ENCODE measurements at regions not wholly inside any gene's neighbourhood (a gene's known extent, or its start where the extent isn't known, plus 50 kb on each side); places are given as distances from the start of the nearest gene placed in this dataset.

GRCh38 chr14:53628732-53629430 lies 327.7 kb downstream of the BMP4 start:
- Histone ChIP-seq H3K27ac (ENCODE audit: low read depth in 2 of 2, low read length in 1 of 2) (no peak overlapping the region), H3K4me3 (ENCODE audit: low read depth in 2 of 2, low read length in 1 of 2) (no peak overlapping the region), H3K79me2 (ENCODE audit: insufficient read depth) (no peaks in the 10 kb centered on the region), H3K9me2 (no peaks in the 10 kb centered on the region), H3K36me3 (replicated peaks in 1 of 2; ENCODE audit: control insufficient read depth in 1 of 2, insufficient read depth in 2 of 2, low read length in 1 of 2) (no peaks in the 10 kb centered on the region), H3F3A (replicated peaks; ENCODE audit: insufficient read depth) (no peaks in the 10 kb centered on the region), H3K4me1 (ENCODE audit: control insufficient read depth in 1 of 2, insufficient read depth in 2 of 2, low read depth in 1 of 2, low read length in 1 of 2) (no peaks in the 10 kb centered on the region), H2AFZ (ENCODE audit: low read depth) (no peak overlapping the region), H3K9me3 (no peaks in the 10 kb centered on the region), H3K9ac (no peak overlapping the region), H4K20me1 (ENCODE audit: insufficient read depth) (no peaks in the 10 kb centered on the region), H3K27me3 (ENCODE audit: insufficient read depth) (no peaks in the 10 kb centered on the region), H3K4me2 (no peak overlapping the region)
- DNase-seq = no peak
- POLR2A ChIA-PET = no interaction called here
- WGBS (ENCODE audit: low lambda C conversion rate) = 36% methylated on average over 6 of the region's 6 CpGs
- no peak for TF ChIP-seq TEAD4 (IDR thresholded peaks at IDR 0.05; ENCODE audit: borderline replicate concordance, insufficient read depth)
- no peak for TF ChIP-seq JUND (IDR thresholded peaks at IDR 0.05)
- TF ChIP-seq TCF12 (IDR thresholded peaks at IDR 0.05) = no peak
- no peak for TF ChIP-seq FOXM1 (IDR thresholded peaks at IDR 0.05; ENCODE audit: low read depth)
- no peak for TF ChIP-seq PBX3 (IDR thresholded peaks at IDR 0.05)
- no peak for TF ChIP-seq FOXJ3 (CRISPR knock-in tag; IDR thresholded peaks at IDR 0.05)
- CTCF ChIA-PET = no interaction called here

DNA sequence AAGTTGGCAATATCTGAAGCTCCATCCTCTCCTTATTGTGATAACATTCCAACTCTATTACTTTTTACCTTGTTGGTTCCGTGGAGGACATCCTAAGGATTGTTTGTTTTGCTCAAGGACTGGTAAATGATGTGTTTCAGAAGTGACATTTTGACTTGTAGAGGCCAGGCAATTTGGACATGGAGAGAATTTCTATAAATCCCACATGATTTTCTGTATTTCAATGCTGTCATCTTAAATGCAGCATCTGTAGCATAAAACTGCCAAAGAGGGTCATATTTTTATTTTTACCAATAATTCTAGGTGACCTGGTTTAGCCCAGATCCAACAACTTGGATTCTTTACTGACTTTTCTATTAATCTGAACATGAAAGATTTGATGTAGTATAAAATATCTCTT lies 328.4 kb downstream of the BMP4 start:
- CTCF ChIA-PET = no interaction called here
- Histone ChIP-seq H2AFZ (ENCODE audit: low read depth) (no peak overlapping the region), H3K4me2 (no peak overlapping the region), H3K9ac (no peak overlapping the region), H3F3A (replicated peaks; ENCODE audit: insufficient read depth) (no peaks in the 10 kb centered on the region), H3K36me3 (replicated peaks in 1 of 2; ENCODE audit: control insufficient read depth in 1 of 2, insufficient read depth in 2 of 2, low read length in 1 of 2) (no peaks in the 10 kb centered on the region), H4K20me1 (ENCODE audit: insufficient read depth) (no peaks in the 10 kb centered on the region), H3K9me2 (no peaks in the 10 kb centered on the region), H3K79me2 (ENCODE audit: insufficient read depth) (no peaks in the 10 kb centered on the region), H3K27ac (ENCODE audit: low read depth in 2 of 2, low read length in 1 of 2) (no peak overlapping the region), H3K27me3 (ENCODE audit: insufficient read depth) (no peaks in the 10 kb centered on the region), H3K4me3 (ENCODE audit: low read depth in 2 of 2, low read length in 1 of 2) (no peak overlapping the region), H3K9me3 (no peaks in the 10 kb centered on the region), H3K4me1 (ENCODE audit: control insufficient read depth in 1 of 2, insufficient read depth in 2 of 2, low read depth in 1 of 2, low read length in 1 of 2) (no peaks in the 10 kb centered on the region)
- no peak for DNase-seq
- POLR2A ChIA-PET = no interaction called here
- 0% methylated on average over 1 of the region's 1 CpG for WGBS (ENCODE audit: low lambda C conversion rate)
- TF ChIP-seq YY1 (IDR thresholded peaks at IDR 0.05; ENCODE audit: low read depth) (no peak), FOXM1 (IDR thresholded peaks at IDR 0.05; ENCODE audit: low read depth) (no peak), CHD2 (IDR thresholded peaks at IDR 0.05; ENCODE audit: low read length, partially characterized antibody) (no peak), RAD21 (IDR thresholded peaks at IDR 0.05; ENCODE audit: low read length) (no peak), RXRA (IDR thresholded peaks at IDR 0.05; ENCODE audit: borderline replicate concordance, low read depth) (no peak), ELF1 (IDR thresholded peaks at IDR 0.05) (no peak), RFX5 (IDR thresholded peaks at IDR 0.05; ENCODE audit: low read length) (no peak), IRF3 (IDR thresholded peaks at IDR 0.05; ENCODE audit: low read depth, low read length) (no peak), GATA2 (CRISPR knock-in tag; IDR thresholded peaks at IDR 0.05) (no peak), NRF1 (IDR thresholded peaks at IDR 0.05; ENCODE audit: low read depth, low read length) (no peak), TAF1 (IDR thresholded peaks at IDR 0.05; ENCODE audit: borderline replicate concordance, low read depth, low read length) (no peak), GABPA (IDR thresholded peaks at IDR 0.05; ENCODE audit: low read depth) (no peak), FOSL2 (IDR thresholded peaks at IDR 0.05; ENCODE audit: borderline replicate concordance, low read depth) (no peak), POLR2AphosphoS5 (IDR thresholded peaks at IDR 0.05; ENCODE audit: low read depth, low read length) (no peak), NFIC (IDR thresholded peaks at IDR 0.05; ENCODE audit: borderline replicate concordance) (no peak)
- TF ChIP-seq, protein P1, sequence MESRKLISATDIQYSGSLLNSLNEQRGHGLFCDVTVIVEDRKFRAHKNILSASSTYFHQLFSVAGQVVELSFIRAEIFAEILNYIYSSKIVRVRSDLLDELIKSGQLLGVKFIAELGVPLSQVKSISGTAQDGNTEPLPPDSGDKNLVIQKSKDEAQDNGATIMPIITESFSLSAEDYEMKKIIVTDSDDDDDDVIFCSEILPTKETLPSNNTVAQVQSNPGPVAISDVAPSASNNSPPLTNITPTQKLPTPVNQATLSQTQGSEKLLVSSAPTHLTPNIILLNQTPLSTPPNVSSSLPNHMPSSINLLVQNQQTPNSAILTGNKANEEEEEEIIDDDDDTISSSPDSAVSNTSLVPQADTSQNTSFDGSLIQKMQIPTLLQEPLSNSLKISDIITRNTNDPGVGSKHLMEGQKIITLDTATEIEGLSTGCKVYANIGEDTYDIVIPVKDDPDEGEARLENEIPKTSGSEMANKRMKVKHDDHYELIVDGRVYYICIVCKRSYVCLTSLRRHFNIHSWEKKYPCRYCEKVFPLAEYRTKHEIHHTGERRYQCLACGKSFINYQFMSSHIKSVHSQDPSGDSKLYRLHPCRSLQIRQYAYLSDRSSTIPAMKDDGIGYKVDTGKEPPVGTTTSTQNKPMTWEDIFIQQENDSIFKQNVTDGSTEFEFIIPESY (IDR thresholded peaks at IDR 0.05; ENCODE audit: borderline replicate concordance, low read depth) = no peak
